ENCODE measurements at regions not wholly inside any gene's neighbourhood (a gene's known extent, or its start where the extent isn't known, plus 50 kb on each side); places are given as distances from the start of the nearest gene placed in this dataset.

DNA sequence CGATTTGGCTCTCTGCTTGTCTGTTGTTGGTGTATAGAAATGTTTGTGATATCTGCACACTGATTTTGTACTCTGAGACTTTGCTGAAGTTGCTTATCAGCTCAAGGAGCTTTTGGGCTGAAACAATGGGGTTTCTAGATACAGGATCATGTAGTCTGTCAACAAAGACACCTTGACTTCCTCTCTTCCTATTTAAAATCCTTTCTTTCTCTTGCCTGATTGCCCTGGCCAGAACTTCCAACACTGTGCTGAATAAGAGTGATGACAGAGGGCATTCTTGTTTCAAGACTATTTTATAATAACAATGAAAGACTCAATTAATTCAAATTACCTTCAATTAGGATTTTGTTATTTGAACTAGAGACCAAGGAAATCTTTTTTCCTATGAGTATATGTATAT is 692.5 kb downstream of the PRR16 start:
- no peak for DNase-seq (ENCODE audit: low spot score in 2 of 2)
- TF ChIP-seq CTCF (IDR thresholded peaks at IDR 0.05) (no peak), POLR2A (IDR thresholded peaks at IDR 0.05) (no peak)
- no peak overlapping the region for H3K4me3 ChIP-seq (ENCODE audit: low read depth, poor library complexity, severe bottlenecking)
- WGBS, 2 donors = 83 to 96% methylated on average over 1 of the region's 1 CpG
- intact Hi-C loops (cut with DNase I; ENCODE audit: low total_unique reads) = no loop called here

DNA sequence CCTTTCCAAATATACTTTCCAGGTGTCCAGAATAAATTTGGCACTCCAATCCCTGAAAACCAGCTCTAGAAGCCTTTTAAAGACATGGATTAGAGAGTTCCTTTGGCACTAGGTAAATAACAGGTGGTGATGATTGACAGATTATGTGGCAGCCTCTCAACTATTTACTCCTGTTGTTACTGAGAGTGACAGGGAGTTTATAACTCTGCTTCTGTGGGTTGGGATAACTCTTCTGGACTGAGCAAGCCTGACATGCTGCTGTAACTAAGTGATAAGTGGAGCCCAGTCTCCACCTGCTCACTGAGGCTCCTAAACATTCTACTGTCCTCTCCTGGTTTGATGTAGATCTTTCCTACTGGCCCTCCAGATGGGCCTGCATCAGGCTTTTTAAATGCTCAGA is 693.2 kb upstream of the FTMT start:
- DNase-seq (ENCODE audit: low spot score in 2 of 2) = no peak
- intact Hi-C loops (cut with DNase I; ENCODE audit: low total_unique reads) = no loop called here
- no peak for TF ChIP-seq CTCF (IDR thresholded peaks at IDR 0.05)
- TF ChIP-seq POLR2A (IDR thresholded peaks at IDR 0.05) = no peak
- no peak overlapping the region for H3K4me3 ChIP-seq (ENCODE audit: low read depth, poor library complexity, severe bottlenecking)

GRCh38 chr5:121160591-121160990 is 691.1 kb upstream of the FTMT start:
- intact Hi-C loops (cut with DNase I; ENCODE audit: low total_unique reads) = no loop called here
- WGBS, 2 donors = 81 to 85% methylated on average over 1 of the region's 1 CpG
- no peak for DNase-seq (ENCODE audit: low spot score in 2 of 2)
- H3K4me3 ChIP-seq (ENCODE audit: low read depth, poor library complexity, severe bottlenecking) = no peak overlapping the region
- no peak for TF ChIP-seq POLR2A (IDR thresholded peaks at IDR 0.05)
- TF ChIP-seq CTCF (IDR thresholded peaks at IDR 0.05) = no peak

- no peak overlapping the region for H3K4me3 ChIP-seq (ENCODE audit: low read depth, poor library complexity, severe bottlenecking)
- DNase-seq (ENCODE audit: low spot score in 2 of 2) = no peak
- 68 to 75% methylated on average over 10 of the region's 10 CpGs for WGBS, 2 donors
- intact Hi-C loops (cut with DNase I; ENCODE audit: low total_unique reads) = no loop called here
- TF ChIP-seq CTCF (IDR thresholded peaks at IDR 0.05) = no peak
- no peak for TF ChIP-seq POLR2A (IDR thresholded peaks at IDR 0.05)
Measured at GRCh38 chr5:121164632-121165031, 687.0 kb upstream of the FTMT start.

- H3K4me3 ChIP-seq (ENCODE audit: low read depth, poor library complexity, severe bottlenecking) = no peak overlapping the region
- TF ChIP-seq POLR2A (IDR thresholded peaks at IDR 0.05) (no peak), CTCF (IDR thresholded peaks at IDR 0.05) (no peak)
- no peak for DNase-seq (ENCODE audit: low spot score in 2 of 2)
- intact Hi-C loops (cut with DNase I; ENCODE audit: low total_unique reads) = no loop called here
Measured at GRCh38 chr5:121171361-121171760, 680.3 kb upstream of the FTMT start.

DNA sequence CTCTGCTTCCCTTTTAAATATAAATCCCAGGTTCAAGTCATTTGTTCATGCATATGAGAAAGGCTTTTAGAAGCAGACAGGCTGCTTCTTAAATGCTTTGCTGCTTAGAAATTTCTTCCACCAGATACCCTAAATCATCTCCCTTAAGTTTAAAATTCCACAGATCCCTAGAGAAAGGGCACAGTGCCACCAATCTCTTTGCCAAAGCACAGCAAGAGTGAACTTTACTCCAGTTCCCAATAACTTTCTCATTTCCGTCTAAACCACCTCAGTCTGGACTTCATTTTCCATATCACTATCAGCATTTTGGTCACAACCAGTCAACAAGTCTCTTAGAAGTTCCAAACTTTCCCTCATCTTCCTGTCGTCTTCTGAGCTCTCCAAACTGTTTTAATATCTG is 679.8 kb upstream of the FTMT start:
- 38 to 42% methylated on average over 2 of the region's 2 CpGs for WGBS, 2 donors
- intact Hi-C loops (cut with DNase I; ENCODE audit: low total_unique reads) = no loop called here
- H3K4me3 ChIP-seq (ENCODE audit: low read depth, poor library complexity, severe bottlenecking) = no peak overlapping the region
- no peak for TF ChIP-seq POLR2A (IDR thresholded peaks at IDR 0.05)
- TF ChIP-seq CTCF (IDR thresholded peaks at IDR 0.05) = no peak
- no peak for DNase-seq (ENCODE audit: low spot score in 2 of 2)

Measured in lower leg skin (tissue), 4 donors.